HG02571 (cell line): ENCODE measurements at regions not wholly inside any gene's neighbourhood (a gene's known extent, or its start where the extent isn't known, plus 50 kb on each side); places are given as distances from the start of the nearest gene placed in this dataset.
A peak's percentile ranks its signal among the peaks of the same experiment; 100 is the strongest.

Source experiments
- ATAC-seq: cut with Tn5 transposase; IDR thresholded peaks from one replicate; pipeline ENCODE4 v1.9.1; 2021; ENCODE audit warnings: mild to moderate bottlenecking, moderate library complexity; ENCODE audit not compliant: unreplicated experiment

DNA sequence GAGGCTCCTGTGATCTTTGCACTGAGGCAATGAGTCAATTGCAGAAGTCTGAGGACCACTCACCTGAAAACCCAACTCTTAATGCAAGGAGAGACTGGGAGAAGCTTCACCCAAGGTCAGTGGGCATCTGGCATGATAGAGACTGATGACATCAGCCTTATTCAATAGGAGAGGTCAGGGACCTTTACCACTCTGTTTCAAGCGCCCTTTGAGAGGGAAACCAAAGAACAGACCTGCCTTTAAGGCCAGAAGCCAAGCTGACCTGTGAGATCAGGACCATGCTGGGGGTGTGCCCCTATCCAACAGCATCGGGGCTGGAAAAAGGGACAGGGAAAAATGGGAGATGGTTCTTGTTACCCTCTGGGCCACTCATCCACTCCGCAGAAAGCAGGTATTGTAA lies 83.3 kb upstream of the FOXN3 start:
- no peak for ATAC-seq

DNA sequence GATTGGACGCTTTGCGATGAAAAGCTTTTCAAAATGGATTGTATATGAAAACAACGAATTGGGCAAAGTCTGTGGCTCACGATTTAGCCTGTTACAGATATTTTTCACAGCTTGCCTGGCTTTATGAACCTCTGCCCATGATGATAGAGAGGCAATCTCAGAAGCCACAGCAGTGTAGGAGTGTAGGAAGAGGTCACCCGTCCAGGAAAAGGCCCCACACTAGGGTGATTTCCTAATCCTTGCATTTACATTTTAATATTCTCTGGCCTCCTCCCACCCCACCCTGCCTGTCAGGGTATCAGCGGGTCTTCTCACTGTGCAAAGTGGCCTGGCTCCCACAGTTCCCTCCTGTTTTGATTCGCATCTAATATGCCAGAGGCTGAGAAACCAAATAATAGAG lies 81.8 kb upstream of the FOXN3 start:
- no peak for ATAC-seq

GRCh38 chr14:89495718-89496117 lies 78.7 kb upstream of the FOXN3 start:
- ATAC-seq = no peak

DNA sequence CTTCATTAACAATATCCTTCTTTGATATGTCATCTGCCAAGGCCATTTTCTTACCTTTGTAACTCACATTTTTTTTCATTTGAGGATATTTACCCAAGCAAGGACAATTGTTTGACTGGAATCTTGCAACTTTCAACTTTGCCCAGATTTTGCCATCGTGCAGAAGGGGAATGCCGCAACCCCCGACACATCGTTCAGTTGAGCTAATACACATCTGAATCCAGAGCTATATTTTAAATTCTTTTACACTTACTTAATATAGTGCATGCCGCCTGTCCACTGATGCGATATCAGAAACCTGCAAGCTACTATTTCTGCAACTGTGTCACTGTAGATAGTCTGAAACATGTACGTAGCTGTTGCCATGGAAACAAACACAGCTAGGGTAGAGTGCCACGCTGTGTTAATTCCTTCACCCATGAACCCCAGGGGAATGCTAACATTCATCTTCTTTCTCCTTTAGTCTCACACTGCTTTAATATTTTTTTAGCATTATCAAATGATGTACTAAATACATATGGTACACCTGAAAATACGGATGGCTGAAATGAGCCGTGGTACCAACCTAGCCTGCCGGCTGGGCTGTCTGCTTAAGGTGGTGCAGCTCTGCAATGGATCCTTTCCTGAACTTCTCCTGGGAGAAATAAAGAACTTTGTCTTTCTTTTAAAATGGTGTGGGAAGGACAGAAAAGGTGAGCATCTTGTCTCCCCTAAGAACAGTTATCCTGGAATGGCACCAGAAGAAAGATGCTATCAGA lies 77.0 kb upstream of the FOXN3 start:
- peak; percentile 93 for ATAC-seq

- ATAC-seq = no peak
Measured at GRCh38 chr14:89493406-89493805, 76.4 kb upstream of the FOXN3 start.

DNA sequence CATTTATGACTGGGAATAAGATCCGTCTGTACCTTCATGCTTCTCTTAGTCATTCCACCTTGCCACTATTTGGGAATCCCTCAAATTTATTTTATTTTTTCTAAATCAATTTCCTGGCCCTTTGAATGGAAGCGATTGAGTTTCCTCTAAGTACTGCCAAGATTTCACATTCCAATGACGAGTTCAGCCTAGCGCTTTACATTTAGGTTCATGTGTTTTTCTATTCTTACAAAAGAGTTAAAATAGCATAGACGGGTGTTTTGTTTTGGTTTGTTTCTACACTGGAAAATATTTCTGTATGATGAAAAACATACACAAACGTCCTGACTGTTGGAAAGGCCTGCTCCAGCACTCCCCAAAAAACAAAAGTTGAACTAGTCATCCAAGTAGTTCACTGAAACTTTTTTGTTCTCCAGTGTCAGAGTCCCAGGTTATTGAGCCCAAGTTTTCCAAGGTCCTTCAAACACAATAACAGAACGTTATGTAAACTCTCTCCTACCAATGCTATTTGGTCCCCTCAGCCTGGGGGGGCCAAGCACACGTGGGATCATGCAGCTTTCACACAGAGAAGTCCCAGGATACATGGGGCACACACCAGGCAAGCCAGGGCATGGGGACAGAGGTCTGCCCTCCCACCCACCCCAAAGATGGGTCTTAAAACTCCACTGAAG lies 74.8 kb upstream of the FOXN3 start:
- no peak for ATAC-seq

DNA sequence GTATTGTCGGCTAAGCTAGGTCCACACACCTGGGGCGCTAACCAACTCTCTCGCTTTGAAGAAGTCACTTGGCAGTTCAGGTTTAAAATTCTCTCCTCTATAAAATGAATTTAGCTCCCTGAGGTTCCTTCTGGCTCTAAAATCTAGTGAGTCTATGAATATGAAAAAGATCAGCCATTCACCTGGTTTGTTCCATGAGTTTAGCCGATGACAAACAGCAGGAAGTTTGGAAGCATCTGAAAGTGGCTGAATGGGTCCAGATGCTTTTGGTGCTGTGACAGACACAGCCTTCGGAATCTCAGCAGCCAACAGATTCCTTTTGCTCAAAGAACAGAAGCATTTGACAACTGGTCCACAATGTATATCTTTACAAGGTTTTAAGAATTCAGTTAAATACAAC lies 73.4 kb upstream of the FOXN3 start:
- ATAC-seq = no peak

- ATAC-seq = no peak
Measured at GRCh38 chr14:89489761-89490437, 72.9 kb upstream of the FOXN3 start.

- ATAC-seq = no peak
Measured at GRCh38 chr14:89486961-89487360, 69.9 kb upstream of the FOXN3 start.

DNA sequence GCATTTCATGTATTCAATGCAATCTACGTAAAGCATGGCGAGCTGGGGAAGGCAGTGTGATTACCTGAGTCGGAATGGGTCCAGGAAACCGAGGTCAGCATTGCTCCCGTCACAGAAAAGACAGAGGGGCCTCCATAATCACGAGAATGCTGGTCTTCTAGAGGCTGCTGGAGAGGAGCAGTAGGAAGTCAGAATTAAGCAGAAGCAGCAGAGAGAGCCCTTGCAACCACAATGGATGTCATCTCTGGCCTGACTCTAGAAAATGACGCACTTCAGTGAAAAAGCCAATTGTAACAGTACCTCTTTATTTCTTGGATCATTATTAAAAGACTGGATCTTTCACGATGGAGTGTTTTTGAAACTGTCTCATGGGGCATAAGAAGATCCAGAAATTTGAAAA lies 69.5 kb upstream of the FOXN3 start:
- no peak for ATAC-seq

GRCh38 chr14:89485264-89485663 lies 68.2 kb upstream of the FOXN3 start:
- ATAC-seq = no peak

GRCh38 chr14:89484051-89484844 lies 67.2 kb upstream of the FOXN3 start:
- no peak for ATAC-seq

DNA sequence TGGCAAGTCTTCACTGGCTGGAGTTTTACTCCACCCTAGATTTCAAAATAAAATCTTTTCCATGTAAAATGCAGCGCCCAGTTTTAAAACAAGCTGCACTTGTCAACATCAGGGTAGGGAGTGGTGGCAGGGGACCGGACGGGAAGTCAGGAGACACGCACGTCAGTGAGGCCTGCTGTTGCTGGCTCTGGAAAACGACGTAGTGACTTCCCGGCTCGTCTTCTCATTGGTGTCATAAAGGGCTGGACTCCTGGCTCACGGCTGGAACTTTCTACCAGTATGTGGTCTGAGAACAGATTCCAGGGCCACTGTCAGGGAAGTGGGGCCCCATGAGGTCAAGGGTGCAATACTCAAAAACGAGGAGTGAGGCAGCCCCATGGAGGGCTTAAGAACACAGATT lies 64.2 kb upstream of the FOXN3 start:
- no peak for ATAC-seq

DNA sequence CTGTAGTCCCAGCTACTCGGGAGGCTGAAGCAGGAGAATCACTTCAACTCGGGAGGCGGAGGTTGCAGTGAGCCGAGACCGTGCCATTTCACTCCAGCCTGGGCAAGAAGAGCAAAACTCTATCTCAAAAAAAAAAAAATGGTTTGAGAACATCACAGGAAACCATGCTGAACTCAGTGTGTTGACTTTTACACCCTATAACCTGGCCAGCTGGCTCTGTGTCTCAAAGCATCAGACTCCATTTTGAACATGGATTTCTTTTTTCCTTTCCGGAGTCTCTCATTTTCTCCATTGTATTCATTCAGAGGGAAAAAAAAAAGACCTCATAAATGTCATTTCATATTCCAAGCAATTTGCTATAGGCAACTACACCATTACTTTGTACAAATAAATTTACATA lies 63.2 kb upstream of the FOXN3 start:
- ATAC-seq = no peak

GRCh38 chr14:89479802-89480201 lies 62.8 kb upstream of the FOXN3 start:
- no peak for ATAC-seq

GRCh38 chr14:89477391-89477790 lies 60.4 kb upstream of the FOXN3 start:
- ATAC-seq = no peak

- ATAC-seq = no peak
Measured at GRCh38 chr14:89476354-89476896, 59.4 kb upstream of the FOXN3 start.

DNA sequence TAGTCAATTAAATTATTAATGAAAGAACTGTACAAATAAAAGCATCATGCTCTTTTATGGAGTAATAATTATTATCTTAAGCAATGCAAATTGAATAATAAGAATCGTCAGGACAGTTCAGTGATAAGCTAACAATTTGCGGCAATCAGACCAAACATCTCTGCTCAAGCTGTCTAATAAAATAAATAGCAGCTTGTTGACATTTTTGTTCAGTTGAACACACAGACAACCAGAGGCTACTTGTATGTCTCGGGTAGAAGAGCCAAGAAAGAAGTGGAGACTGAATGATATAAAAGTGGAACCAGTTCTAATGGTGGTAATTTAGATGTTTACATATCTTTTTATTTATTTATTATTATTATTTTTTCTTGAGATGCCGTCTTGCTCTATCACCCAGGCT lies 57.4 kb upstream of the FOXN3 start:
- no peak for ATAC-seq

GRCh38 chr14:89473989-89474388 lies 57.0 kb upstream of the FOXN3 start:
- no peak for ATAC-seq

- no peak for ATAC-seq
Measured at GRCh38 chr14:89473569-89473968, 56.5 kb upstream of the FOXN3 start.

DNA sequence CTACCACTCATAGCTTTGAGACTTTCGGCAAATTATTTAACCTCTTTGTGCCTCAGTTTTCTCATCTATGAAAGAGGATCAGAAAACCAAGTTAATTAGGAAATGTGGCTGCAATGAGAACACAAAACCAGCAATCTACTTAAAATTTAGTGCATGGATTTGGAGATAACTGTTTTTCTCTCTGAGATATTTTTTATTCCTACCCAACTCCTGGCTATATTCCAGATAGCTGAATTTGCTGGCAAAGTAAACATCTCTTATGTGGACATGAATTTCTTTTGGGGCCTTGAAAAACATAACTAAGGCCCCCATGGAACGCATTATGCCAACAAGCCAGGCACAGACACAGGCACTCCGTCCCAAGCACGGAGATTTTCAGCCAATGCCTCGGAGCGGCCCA lies 53.4 kb upstream of the FOXN3 start:
- no peak for ATAC-seq
